Heart right ventricle (tissue), 16 donors: ENCODE measurements at regions not wholly inside any gene's neighbourhood (a gene's known extent, or its start where the extent isn't known, plus 50 kb on each side); places are given as distances from the start of the nearest gene placed in this dataset.
"Not testable (repeated sequence)": the region's sequence is repeated elsewhere in the genome, so short reads cannot be mapped to it uniquely, and the experiment has no call there.

Experiments used
- ATAC-seq, 8 donors: fragments of 200-7000 bp; cut with Tn5 transposase; one replicate each; pipeline ENCODE4 v1.9.1; 2020; ENCODE audit warnings: mild to moderate bottlenecking in 8 of 8, moderate library complexity in 8 of 8, moderate number of reproducible peaks in 1 of 8
- DNase-seq, 2 donors: peaks; one replicate each; pipeline ENCODE4 v3.0.0-alpha.2; 2020
- H3K27ac ChIP-seq, 10 donors: fragments of 200-600 bp; sonication (generic) in 2 of 10; one replicate each; pipeline versions ENCODE4 v1.5.0 to v1.8.0; 2020 to 2022; ENCODE audit warnings: mild to moderate bottlenecking in 3 of 10
- H3K27me3 ChIP-seq, 7 donors: fragments of 200-600 bp; one replicate each; pipeline ENCODE4 v1.8.0; 2021 to 2022; ENCODE audit warnings: mild to moderate bottlenecking in 2 of 7
- H3K36me3 ChIP-seq, 9 donors: fragments of 200-600 bp; sonication (generic) in 1 of 9; one replicate each; pipeline versions ENCODE4 v1.5.0 to v1.8.0; 2020 to 2022; ENCODE audit warnings: mild to moderate bottlenecking in 2 of 9
- H3K4me1 ChIP-seq, 9 donors: fragments of 200-600 bp; sonication (generic) in 1 of 9; one replicate each; pipeline versions ENCODE4 v1.5.0 to v1.8.0; 2020 to 2022; ENCODE audit warnings: mild to moderate bottlenecking in 4 of 9
- H3K4me3 ChIP-seq, 10 donors: fragments of 200-600 bp; sonication (generic) in 2 of 10; one replicate each; pipeline versions ENCODE4 v1.5.0 to v1.8.0; 2020 to 2022; ENCODE audit warnings: mild to moderate bottlenecking in 7 of 10, moderate library complexity in 2 of 10
- H3K9me3 ChIP-seq, 11 donors: fragments of 200-600 bp in 10 of 11; sonication (generic) in 2 of 11; one replicate each; pipeline versions ENCODE4 v1.5.0 to v1.8.0; 2013 to 2022; ENCODE audit warnings: mild to moderate bottlenecking in 2 of 11, control low read depth in 1 of 11, moderate library complexity in 1 of 11
- WGBS, 2 donors: extraction: QIAGEN DNeasy Blood & Tissue Kit; methylation state at CpG; one replicate each; pipeline ENCODE4 v1.1.7; 2013; ENCODE audit warnings: inconsistent platforms in 1 of 2; 5-methylcytosine and 5-hydroxymethylcytosine counted together
- intact Hi-C, 10 donors: fragments of 100-400 bp; cut with DNase I; formaldehyde crosslinking; loops; one replicate each; pipeline versions ENCODE4 v1.11.1 to v1.14.2; 2022
- TF ChIP-seq, protein P1 (sequence below), 9 donors: fragments of 200-600 bp; sonication (generic) in 2 of 9; IDR thresholded peaks; one replicate each; pipeline versions ENCODE4 v1.5.0 to v1.8.0; 2021 to 2022; ENCODE audit warnings: antibody characterized with exemption in 9 of 9, mild to moderate bottlenecking in 5 of 9, moderate library complexity in 1 of 9
- donor health status: Arrhythmogenic right ventricular cardiomyopathy.
- donor health status: ischemic (EF 13 %, LVEDD 7.1; RV severe dilation, severe dysfunction).
- donor health status: healthy with polysubstance abuse.
- donor health status: DM: no; HTN: yes; CAD: no.
- donor health status: DM: no; HTN: no; CAD: no.
- donor health status: ischemic (EF 25% LVEDD 6.9; RV normal size, moderate dysfunction).
- donor health status: ischemic (EF 25% LVEDD 5.7; RV mildly dilated, moderate dysfunction).
- donor health status: healthy.
- donor health status: DM: yes; HTN: yes; CAD: no.
- donor health status: Ischemic cardiomyopathy.
- donor health status: ischemic (EF 35%, LVEDD 5.7; RV mildly dilated, moderate dysfunction).
- donor health status: nonischemic (EF 11% LVEDD 7.7; RV severe dilation, severe dysfunction).
- donor health status: DM: yes; HTN: yes; CAD: no.
- donor health status: PGD.
- donor health status: ischemic (EF 29% LVEDD 5.4; RV normal size, mild dysfunction).
- donor health status: nonischemic (EF 23%, LVEDD 6.1; RV moderate dilation, normal function).

DNA sequence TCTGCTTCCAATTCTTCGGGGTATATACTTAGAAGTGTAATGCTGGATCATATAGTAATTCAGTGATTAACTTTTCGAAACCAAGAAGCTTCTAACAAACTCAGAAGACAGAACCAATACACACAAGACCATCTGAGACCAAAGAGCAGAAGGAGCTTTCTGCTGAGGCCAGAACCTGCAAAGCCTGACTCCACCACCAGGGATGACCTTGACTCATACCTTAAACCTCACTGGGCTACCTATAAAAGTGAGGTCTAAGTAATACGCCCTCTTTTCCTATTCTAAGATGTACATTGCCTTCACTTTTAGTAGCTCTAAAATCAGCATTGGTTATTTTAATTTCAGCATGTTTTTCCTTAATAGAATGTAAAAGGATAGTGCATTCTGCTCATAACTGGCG lies 84.8 kb downstream of the FOXF2 start:
- TF ChIP-seq, protein P1, sequence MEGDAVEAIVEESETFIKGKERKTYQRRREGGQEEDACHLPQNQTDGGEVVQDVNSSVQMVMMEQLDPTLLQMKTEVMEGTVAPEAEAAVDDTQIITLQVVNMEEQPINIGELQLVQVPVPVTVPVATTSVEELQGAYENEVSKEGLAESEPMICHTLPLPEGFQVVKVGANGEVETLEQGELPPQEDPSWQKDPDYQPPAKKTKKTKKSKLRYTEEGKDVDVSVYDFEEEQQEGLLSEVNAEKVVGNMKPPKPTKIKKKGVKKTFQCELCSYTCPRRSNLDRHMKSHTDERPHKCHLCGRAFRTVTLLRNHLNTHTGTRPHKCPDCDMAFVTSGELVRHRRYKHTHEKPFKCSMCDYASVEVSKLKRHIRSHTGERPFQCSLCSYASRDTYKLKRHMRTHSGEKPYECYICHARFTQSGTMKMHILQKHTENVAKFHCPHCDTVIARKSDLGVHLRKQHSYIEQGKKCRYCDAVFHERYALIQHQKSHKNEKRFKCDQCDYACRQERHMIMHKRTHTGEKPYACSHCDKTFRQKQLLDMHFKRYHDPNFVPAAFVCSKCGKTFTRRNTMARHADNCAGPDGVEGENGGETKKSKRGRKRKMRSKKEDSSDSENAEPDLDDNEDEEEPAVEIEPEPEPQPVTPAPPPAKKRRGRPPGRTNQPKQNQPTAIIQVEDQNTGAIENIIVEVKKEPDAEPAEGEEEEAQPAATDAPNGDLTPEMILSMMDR (IDR thresholded peaks at IDR 0.05), result no peak
- Histone ChIP-seq H3K36me3 (no peaks in the 10 kb centered on the region), H3K27me3 (peaks cover 0 to 26% (median 0%) of the 10 kb centered on the region in 7 donors), H3K9me3 (no peaks in the 10 kb centered on the region), H3K4me3 (no peak overlapping the region), H3K27ac (no peak overlapping the region), H3K4me1 (no peaks in the 10 kb centered on the region)
- DNase-seq (no peak), ATAC-seq (no peak)
- 85 to 91% methylated on average over 4 of the region's 4 CpGs for WGBS, 2 donors
- intact Hi-C loops, result no loop called here

DNA sequence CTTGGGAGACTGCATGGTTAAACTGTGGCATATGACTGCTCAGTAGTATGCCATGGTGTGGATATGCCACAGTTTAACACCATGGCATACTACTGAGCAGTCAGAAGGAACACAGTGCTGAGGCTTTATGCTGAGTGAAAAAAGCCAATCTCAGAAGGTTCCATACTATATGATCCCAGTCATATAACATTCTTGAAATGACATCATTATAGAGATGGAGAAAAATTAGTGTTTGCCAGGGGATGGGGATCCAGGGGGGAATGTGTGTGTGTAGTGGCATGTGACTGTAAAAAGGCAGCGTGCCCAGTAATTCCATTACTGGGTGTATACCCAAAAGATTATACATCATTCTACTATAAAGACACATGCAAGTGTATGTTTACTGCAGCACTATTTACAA lies 85.8 kb downstream of the FOXF2 start:
- H3K9me3 ChIP-seq, result no peaks in the 10 kb centered on the region
- DNase-seq, result no peak
- intact Hi-C loops, result no loop called here
- peaks cover 0 to 26% (median 0%) of the 10 kb centered on the region in 7 donors for H3K27me3 ChIP-seq
- H3K4me3 ChIP-seq, result no peak overlapping the region
- no peak for ATAC-seq
- no peaks in the 10 kb centered on the region for H3K36me3 ChIP-seq
- H3K27ac ChIP-seq, result no peak overlapping the region
- 96 to 98% methylated on average over 1 of the region's 1 CpG for WGBS, 2 donors
- TF ChIP-seq, protein P1 (IDR thresholded peaks at IDR 0.05), result no peak
- no peaks in the 10 kb centered on the region for H3K4me1 ChIP-seq

GRCh38 chr6:1477432-1478090 lies 88.2 kb downstream of the FOXF2 start:
- TF ChIP-seq, protein P1 (IDR thresholded peaks at IDR 0.05), result no peak
- no peak overlapping the region for H3K4me3 ChIP-seq
- H3K36me3 ChIP-seq, result no peaks in the 10 kb centered on the region
- H3K27me3 ChIP-seq, result peaks cover 0 to 28% (median 3%) of the 10 kb centered on the region in 7 donors
- H3K9me3 ChIP-seq, result no peaks in the 10 kb centered on the region
- ATAC-seq (no peak), DNase-seq (no peak)
- intact Hi-C loops, result no loop called here
- WGBS, 2 donors, result 56 to 63% methylated on average over 11 of the region's 11 CpGs
- H3K4me1 ChIP-seq, result no peaks in the 10 kb centered on the region
- no peak overlapping the region for H3K27ac ChIP-seq

- intact Hi-C loops, ATAC-seq, H3K36me3 ChIP-seq: not testable (repeated sequence)
Measured at GRCh38 chr6:1478163-1478826, 88.9 kb downstream of the FOXF2 start.

GRCh38 chr6:1479095-1479494 lies 89.7 kb downstream of the FOXF2 start:
- Histone ChIP-seq H3K36me3 (no peaks in the 10 kb centered on the region), H3K4me1 (no peaks in the 10 kb centered on the region), H3K27me3 (peaks cover 0 to 14% (median 0%) of the 10 kb centered on the region in 7 donors), H3K27ac (no peak overlapping the region), H3K9me3 (no peaks in the 10 kb centered on the region), H3K4me3 (no peak overlapping the region)
- DNase-seq, result no peak
- intact Hi-C loops, result no loop called here
- TF ChIP-seq, protein P1 (IDR thresholded peaks at IDR 0.05), result no peak
- ATAC-seq, result peak in 1 of 8 donors; percentile 42
- WGBS, 2 donors, result 50 to 60% methylated on average over 2 of the region's 2 CpGs

More at GRCh38 chr6:1478163-1478826, 88.9 kb downstream of the FOXF2 start:
- H3K4me1 ChIP-seq, DNase-seq, H3K4me3 ChIP-seq, H3K9me3 ChIP-seq, H3K27ac ChIP-seq: not testable (repeated sequence)
- H3K27me3 ChIP-seq, result peaks cover 0 to 20% (median under 1%) of the 10 kb centered on the region in 7 donors
- 80 to 86% methylated on average over 4 of the region's 4 CpGs for WGBS, 2 donors
